Vagina (tissue), 2 donors: ENCODE measurements at regions not wholly inside any gene's neighbourhood (a gene's known extent, or its start where the extent isn't known, plus 50 kb on each side); places are given as distances from the start of the nearest gene placed in this dataset.
"Not testable (repeated sequence)": the region's sequence is repeated elsewhere in the genome, so short reads cannot be mapped to it uniquely, and the experiment has no call there.

Experiments
- CTCF ChIP-seq, 3 experiments: fragments of 450-650 bp in 2 of 3; fragments of 200-600 bp in 1 of 3; sonication (generic) in 1 of 3; IDR thresholded peaks; one replicate each; pipeline ENCODE4 v1.5.1; 2017 to 2019; ENCODE audit warnings: antibody characterized with exemption in 3 of 3, mild to moderate bottlenecking in 2 of 3, moderate library complexity in 2 of 3
- POLR2AphosphoS5 ChIP-seq, 2 donors: sonication (generic); formaldehyde crosslinking; IDR thresholded peaks; one replicate each; pipeline ENCODE4 v1.9.0; 2017; ENCODE audit warnings: antibody characterized with exemption in 2 of 2, mild to moderate bottlenecking in 2 of 2, low read depth in 1 of 2; ENCODE audit not compliant: insufficient read depth in 1 of 2

GRCh38 chr11:46209624-46210023 is 67.8 kb upstream of the CREB3L1 start:
- not testable (repeated sequence) for TF ChIP-seq CTCF (IDR thresholded peaks at IDR 0.05); POLR2AphosphoS5 (IDR thresholded peaks at IDR 0.05; ENCODE audit: insufficient read depth in 1 of 2, low read depth in 1 of 2)
